Cardiac muscle cell (in vitro differentiated cells and primary cell): ENCODE measurements at regions not wholly inside any gene's neighbourhood (a gene's known extent, or its start where the extent isn't known, plus 50 kb on each side); places are given as distances from the start of the nearest gene placed in this dataset.

Experiments used
- DNase-seq, 2 donors: peaks; one replicate each; pipeline versions ENCODE4 v3.0.0 to v3.0.0-alpha.2; 2010 to 2017; ENCODE audit warnings: low read depth in 1 of 2, low spot score in 1 of 2
- H3K27ac ChIP-seq: fragments of 200-600 bp; sonication (generic); 2 replicates; pipeline ENCODE4 v1.5.1; 2016
- H3K27me3 ChIP-seq: fragments of 200-600 bp; sonication (generic); 2 replicates; pipeline ENCODE4 v1.6.0; 2016; ENCODE audit warnings: control low read depth
- H3K36me3 ChIP-seq: fragments of 200-600 bp; sonication (generic); 2 replicates; pipeline ENCODE4 v1.5.1; 2016; ENCODE audit warnings: control low read depth
- H3K4me1 ChIP-seq: fragments of 200-600 bp; sonication (generic); 2 replicates; pipeline ENCODE4 v1.8.1; 2017; ENCODE audit warnings: low read depth, mild to moderate bottlenecking, mixed run types
- H3K4me3 ChIP-seq: fragments of 200-600 bp; sonication (generic); 2 replicates; pipeline ENCODE4 v1.5.1; 2016; ENCODE audit warnings: mild to moderate bottlenecking
- H3K9me3 ChIP-seq: fragments of 200-600 bp; sonication (generic); 2 replicates; pipeline ENCODE4 v1.5.1; 2017; ENCODE audit warnings: low read depth, mild to moderate bottlenecking, control low read depth
- TF ChIP-seq, protein P1 (sequence below): IDR thresholded peaks from 2 replicates; pipeline ENCODE4 v1.5.1; 2012; ENCODE audit warnings: low read depth, mild to moderate bottlenecking, low read length

DNA sequence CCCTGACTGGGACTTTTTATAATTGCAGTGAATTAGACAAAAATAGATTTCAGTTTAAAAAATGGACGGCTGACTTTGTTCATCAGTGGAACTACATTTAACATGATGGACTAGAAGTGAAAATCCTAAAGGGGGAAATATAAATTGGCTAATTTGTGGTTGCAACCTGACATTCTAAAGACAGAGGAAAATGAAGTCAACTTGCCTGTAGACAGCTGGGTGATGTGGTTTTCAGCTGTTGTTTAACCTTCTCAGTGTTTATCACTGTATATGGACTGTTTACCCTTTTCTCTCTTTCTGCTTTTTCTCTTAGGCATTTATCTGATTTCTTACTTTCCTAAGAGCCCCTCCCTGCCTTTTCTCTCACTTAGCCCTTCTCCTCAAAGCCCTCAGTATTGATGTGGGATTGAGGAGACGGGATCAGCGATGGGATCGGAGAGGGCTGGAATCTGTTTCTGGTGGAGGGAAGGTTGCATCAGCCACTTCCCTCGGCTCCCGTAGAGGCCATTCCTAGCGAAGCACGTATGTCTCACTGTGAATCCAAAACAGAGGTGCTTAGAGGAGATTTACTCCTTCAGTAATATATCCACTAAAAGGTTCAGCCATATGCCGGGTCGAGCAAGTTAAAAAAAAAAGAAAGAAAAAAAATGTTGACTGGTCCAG, 109.0 kb upstream of the KLF6 start:
- H3K9me3 ChIP-seq, result no peaks in the 10 kb centered on the region
- H3K27me3 ChIP-seq, result no peaks in the 10 kb centered on the region
- no peaks in the 10 kb centered on the region for H3K36me3 ChIP-seq
- DNase-seq, result no peak
- H3K4me3 ChIP-seq, result no peak overlapping the region
- no peaks in the 10 kb centered on the region for H3K4me1 ChIP-seq
- TF ChIP-seq, protein P1, sequence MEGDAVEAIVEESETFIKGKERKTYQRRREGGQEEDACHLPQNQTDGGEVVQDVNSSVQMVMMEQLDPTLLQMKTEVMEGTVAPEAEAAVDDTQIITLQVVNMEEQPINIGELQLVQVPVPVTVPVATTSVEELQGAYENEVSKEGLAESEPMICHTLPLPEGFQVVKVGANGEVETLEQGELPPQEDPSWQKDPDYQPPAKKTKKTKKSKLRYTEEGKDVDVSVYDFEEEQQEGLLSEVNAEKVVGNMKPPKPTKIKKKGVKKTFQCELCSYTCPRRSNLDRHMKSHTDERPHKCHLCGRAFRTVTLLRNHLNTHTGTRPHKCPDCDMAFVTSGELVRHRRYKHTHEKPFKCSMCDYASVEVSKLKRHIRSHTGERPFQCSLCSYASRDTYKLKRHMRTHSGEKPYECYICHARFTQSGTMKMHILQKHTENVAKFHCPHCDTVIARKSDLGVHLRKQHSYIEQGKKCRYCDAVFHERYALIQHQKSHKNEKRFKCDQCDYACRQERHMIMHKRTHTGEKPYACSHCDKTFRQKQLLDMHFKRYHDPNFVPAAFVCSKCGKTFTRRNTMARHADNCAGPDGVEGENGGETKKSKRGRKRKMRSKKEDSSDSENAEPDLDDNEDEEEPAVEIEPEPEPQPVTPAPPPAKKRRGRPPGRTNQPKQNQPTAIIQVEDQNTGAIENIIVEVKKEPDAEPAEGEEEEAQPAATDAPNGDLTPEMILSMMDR, result no peak
- H3K27ac ChIP-seq, result no peak overlapping the region

DNA sequence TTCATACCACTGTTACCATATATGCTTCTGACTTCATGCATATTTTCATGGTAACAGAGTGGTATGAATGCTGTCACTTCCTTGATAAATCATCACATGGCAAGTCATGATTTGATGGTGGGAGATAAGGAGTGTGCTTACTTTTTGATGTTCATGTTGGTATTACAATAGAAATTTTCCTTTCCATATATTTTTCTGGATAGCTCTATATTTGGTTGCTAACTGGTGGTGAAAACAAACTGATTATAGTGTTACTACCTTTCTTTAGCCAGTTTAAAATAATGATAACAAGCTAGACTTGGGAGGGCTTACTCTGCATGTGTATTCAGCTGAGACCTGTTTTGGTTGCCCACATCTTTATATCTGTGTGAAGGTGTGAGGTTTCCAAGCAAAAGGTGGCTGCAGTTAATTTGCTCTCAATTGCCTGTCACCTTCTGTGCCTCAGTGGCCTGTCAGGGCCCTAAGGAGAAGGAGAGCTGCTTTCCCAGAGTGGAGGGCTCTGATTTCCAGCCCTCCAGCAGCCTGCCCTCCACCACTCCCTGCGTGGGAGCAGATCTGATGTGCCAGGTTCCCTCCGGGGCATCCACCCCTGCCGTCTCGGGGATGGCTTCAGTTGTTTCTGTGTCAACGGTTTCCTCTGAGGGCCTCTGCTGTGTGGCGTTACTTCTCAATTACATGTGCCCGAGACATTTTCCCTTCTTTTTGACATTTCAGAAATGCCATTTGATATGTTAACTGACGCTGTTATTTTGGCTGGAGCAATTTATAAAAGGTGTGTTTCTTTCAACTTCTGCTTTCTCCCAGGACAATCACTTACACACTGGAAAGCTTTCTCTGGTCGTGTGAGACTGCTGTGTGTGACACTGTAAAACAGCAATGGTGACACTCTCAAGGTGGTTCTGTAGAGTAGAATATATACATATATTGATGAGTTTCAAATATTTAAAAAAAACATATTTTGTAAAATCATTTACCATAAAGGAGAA, 107.7 kb upstream of the KLF6 start:
- Histone ChIP-seq H3K4me3 (no peak overlapping the region), H3K36me3 (no peaks in the 10 kb centered on the region), H3K9me3 (no peaks in the 10 kb centered on the region), H3K27ac (no peak overlapping the region), H3K4me1 (no peaks in the 10 kb centered on the region), H3K27me3 (no peaks in the 10 kb centered on the region)
- TF ChIP-seq, protein P1, result no peak
- no peak for DNase-seq

DNA sequence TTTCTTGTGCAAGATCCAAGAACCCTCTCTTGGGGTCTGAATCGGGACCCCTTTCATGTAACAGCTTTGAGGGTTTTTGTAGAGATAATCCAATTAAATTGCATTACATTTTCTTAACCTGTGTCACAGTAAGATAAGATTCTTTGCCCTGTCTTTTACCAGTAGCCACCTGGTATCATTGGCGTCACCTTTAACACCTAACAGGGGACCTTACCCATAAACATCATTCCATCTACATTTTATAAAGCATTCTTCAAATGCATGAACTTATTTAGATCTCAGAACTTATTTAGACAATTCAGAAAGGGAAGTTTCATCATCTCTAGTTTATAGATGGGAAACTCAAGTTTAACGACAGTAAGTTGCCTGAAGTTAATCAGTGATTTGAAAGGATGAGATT, 106.4 kb upstream of the KLF6 start:
- Histone ChIP-seq H3K27ac (no peak overlapping the region), H3K9me3 (no peaks in the 10 kb centered on the region)
- no peak for DNase-seq

DNA sequence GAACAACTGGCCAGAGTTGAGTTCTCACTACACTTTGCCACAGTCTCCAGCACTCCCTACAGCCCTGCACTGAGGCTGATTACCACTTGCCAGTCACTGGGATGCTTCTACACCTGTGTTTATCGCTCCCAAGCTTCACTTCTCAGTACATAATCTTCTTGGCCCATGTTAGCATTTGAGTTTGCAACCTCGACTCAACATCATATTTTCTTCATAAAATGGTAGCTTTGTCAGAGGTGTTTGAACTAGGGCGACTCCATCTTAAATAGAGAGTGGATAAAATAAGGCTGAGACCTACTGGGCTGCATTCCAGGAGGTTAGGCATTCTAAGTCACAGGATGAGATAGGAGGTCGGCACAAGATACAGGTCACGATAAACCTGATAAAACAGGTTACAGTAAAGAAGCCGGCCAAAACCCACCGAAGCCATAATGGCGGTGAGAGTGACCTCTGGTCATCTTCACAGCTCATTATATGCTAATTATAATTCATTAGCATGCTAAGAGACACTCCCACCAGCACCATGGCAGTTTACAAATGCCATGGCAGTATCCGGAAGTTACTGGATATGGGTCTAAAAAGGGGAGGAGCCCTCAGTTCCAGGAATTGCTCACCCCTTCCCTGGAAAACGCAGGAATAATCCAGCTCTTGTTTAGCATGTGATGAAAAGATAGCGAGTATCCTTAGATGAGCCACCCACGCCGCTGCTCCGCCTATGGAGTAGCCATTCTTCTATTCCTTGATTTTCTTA, 105.8 kb upstream of the KLF6 start:
- Histone ChIP-seq H3K27me3 (no peaks in the 10 kb centered on the region), H3K36me3 (no peaks in the 10 kb centered on the region), H3K4me3 (no peak overlapping the region), H3K9me3 (no peaks in the 10 kb centered on the region), H3K4me1 (no peaks in the 10 kb centered on the region), H3K27ac (no peak overlapping the region)
- TF ChIP-seq, protein P1, result no peak
- DNase-seq, result no peak

More for the DNA sequence above, 106.4 kb upstream of the KLF6 start:
- no peaks in the 10 kb centered on the region for H3K27me3 ChIP-seq
- H3K4me3 ChIP-seq, result no peak overlapping the region
- no peaks in the 10 kb centered on the region for H3K36me3 ChIP-seq
- TF ChIP-seq, protein P1, result no peak
- H3K4me1 ChIP-seq, result no peaks in the 10 kb centered on the region

DNA sequence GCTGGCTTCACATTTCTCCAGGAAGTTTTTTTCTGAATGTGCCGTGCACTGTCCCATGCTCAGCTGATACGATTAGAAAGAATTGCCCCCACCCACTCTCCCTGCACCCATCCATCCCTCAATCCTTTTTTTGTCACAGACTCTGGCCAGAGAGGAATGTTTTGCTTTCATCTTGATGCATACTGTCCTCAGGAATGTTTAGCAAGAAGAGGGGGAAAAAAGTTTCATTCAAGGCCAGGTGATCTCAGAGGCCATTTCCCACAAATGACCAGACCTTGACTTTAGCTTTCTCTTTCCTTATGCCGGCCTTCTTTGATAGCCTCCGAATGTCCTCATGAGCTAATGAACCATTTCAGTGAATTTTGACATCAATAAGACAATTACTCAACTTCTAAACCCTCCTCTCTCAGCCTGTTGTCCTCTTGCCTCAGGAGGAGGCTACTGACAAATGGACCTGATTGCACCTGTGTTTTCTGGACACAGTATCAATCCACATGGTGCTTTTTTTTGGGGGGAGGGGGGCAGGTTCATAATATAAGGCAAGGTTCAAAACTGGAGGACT, 105.0 kb upstream of the KLF6 start:
- TF ChIP-seq, protein P1, result no peak
- Histone ChIP-seq H3K4me3 (no peak overlapping the region), H3K27ac (no peak overlapping the region), H3K4me1 (no peaks in the 10 kb centered on the region), H3K9me3 (no peaks in the 10 kb centered on the region), H3K27me3 (no peaks in the 10 kb centered on the region), H3K36me3 (no peaks in the 10 kb centered on the region)
- DNase-seq, result peak in 1 of 2 donors; percentile 43
